Panc1 (cell line): ENCODE measurements at regions not wholly inside any gene's neighbourhood (a gene's known extent, or its start where the extent isn't known, plus 50 kb on each side); places are given as distances from the start of the nearest gene placed in this dataset.

Experiments used
- ATAC-seq: fragments of 200-7000 bp; cut with Tn5 transposase; 2 replicates; pipeline ENCODE4 v1.9.1; 2020; ENCODE audit warnings: mild to moderate bottlenecking, moderate library complexity
- BruUV-seq: library from RNA; stranded (reverse); fragments of 400-500 nt; replicated peaks from 2 replicates; lab custom pipeline; 2021; lab: Mats Ljungman, UMichigan
- CTCF ChIA-PET: fragments of 300-600 bp; sonication (Branson Sonifier 250); formaldehyde crosslinking; loops from one replicate; lab custom pipeline; 2022; ENCODE audit warnings: antibody characterized with exemption; lab: Charles Lee
- POLR2A ChIA-PET: fragments of 300-600 bp; sonication (Branson Sonifier 250); formaldehyde crosslinking; loops from one replicate; lab custom pipeline; 2022; ENCODE audit warnings: antibody characterized with exemption; lab: Charles Lee
- DNase-seq: peaks from one replicate; pipeline ENCODE4 v3.0.0-alpha.2; 2010; ENCODE audit warnings: low read depth, low spot score
- H3K27ac ChIP-seq: 2 replicates; pipeline ENCODE4 v1.5.1; 2011; ENCODE audit warnings: mild to moderate bottlenecking, low read length, inconsistent platforms
- H3K27me3 ChIP-seq: fragments of 200-500 bp; sonication (Bioruptor generic); 2 replicates; pipeline ENCODE4 v1.6.0; 2014; ENCODE audit warnings: low read length, inconsistent platforms; ENCODE audit not compliant: control insufficient read depth, insufficient read depth
- H3K36me3 ChIP-seq: fragments of 200-500 bp; sonication (Bioruptor generic); 2 replicates; pipeline ENCODE4 v1.5.1; 2014; ENCODE audit warnings: inconsistent platforms, mild to moderate bottlenecking, low read length, moderate library complexity; ENCODE audit not compliant: control insufficient read depth, insufficient read depth
- H3K4me1 ChIP-seq: 2 replicates; pipeline ENCODE4 v1.5.1; 2011; ENCODE audit warnings: inconsistent platforms, mild to moderate bottlenecking, low read length, moderate library complexity; ENCODE audit not compliant: control insufficient read depth, insufficient read depth
- H3K4me3 ChIP-seq, 2 experiments: 2 replicates each; pipeline ENCODE4 v1.5.1; 2011 to 2012; ENCODE audit warnings: low read depth in 2 of 2, low read length in 2 of 2, mild to moderate bottlenecking in 2 of 2, inconsistent platforms in 1 of 2, moderate library complexity in 1 of 2
- H3K9me3 ChIP-seq: fragments of 200-500 bp; sonication (Bioruptor generic); 2 replicates; pipeline ENCODE4 v1.5.1; 2014; ENCODE audit warnings: low read depth, mild to moderate bottlenecking, inconsistent platforms, low read length, moderate library complexity; ENCODE audit not compliant: control insufficient read depth, insufficient read depth
- CTCF ChIP-seq: fragments of 450-650 bp; IDR thresholded peaks from 2 replicates; pipeline ENCODE4 v1.5.1; 2017; ENCODE audit warnings: mild to moderate bottlenecking
- POLR2AphosphoS5 ChIP-seq: IDR thresholded peaks from 2 replicates; pipeline ENCODE4 v1.6.1; 2012; ENCODE audit warnings: mild to moderate bottlenecking, low read depth, low read length, moderate library complexity
- REST ChIP-seq, 2 experiments: IDR thresholded peaks; 2 replicates each; pipeline ENCODE4 v1.6.1; 2011 to 2012; ENCODE audit warnings: low read depth in 2 of 2, control low read depth in 1 of 2, low read length in 1 of 2, mild to moderate bottlenecking in 1 of 2, moderate library complexity in 1 of 2; ENCODE audit not compliant: insufficient read depth in 1 of 2
- SIN3A ChIP-seq: IDR thresholded peaks from 2 replicates; pipeline ENCODE4 v1.6.1; 2012; ENCODE audit warnings: low read depth, mild to moderate bottlenecking, low read length, moderate library complexity, borderline replicate concordance; ENCODE audit not compliant: insufficient read depth
- TCF7L2 ChIP-seq: IDR thresholded peaks from 2 replicates; pipeline ENCODE4 v1.6.1; 2011; ENCODE audit warnings: mild to moderate bottlenecking, low read depth, low read length, inconsistent platforms
- in situ Hi-C: cut with HindIII; loops from 2 replicates; pipeline ENCODE4 v1.10.0; 2016; ENCODE audit warnings: low sequenced_read_pairs, low pct_unique_long_range_greater_than_20kb
- intact Hi-C: fragments of 100-400 bp; cut with micrococcal nuclease; formaldehyde crosslinking; loops from one replicate; pipeline ENCODE4 v1.10.0; 2022; ENCODE audit not compliant: unreplicated experiment

- intact Hi-C loops, result no loop called here
Measured at GRCh38 chrX:23263892-23264291, 70.8 kb upstream of the PTCHD1 start.

GRCh38 chrX:23269923-23270322, 64.7 kb upstream of the PTCHD1 start:
- Histone ChIP-seq H3K9me3 (no peaks in the 10 kb centered on the region), H3K36me3 (no peaks in the 10 kb centered on the region), H3K4me1 (no peaks in the 10 kb centered on the region), H3K27me3 (no peaks in the 10 kb centered on the region), H3K4me3 (no peak overlapping the region), H3K27ac (no peak overlapping the region)
- no peak for TF ChIP-seq SIN3A
- no peak for TF ChIP-seq TCF7L2
- TF ChIP-seq REST (IDR thresholded peaks at IDR 0.05; ENCODE audit: insufficient read depth in 1 of 2, low read depth in 2 of 2, low read length in 1 of 2), result no peak
- no peak for TF ChIP-seq CTCF
- no peak for TF ChIP-seq POLR2AphosphoS5
- ChIA-PET CTCF (no interaction called here), POLR2A (no interaction called here)
- DNase-seq, result no peak
- no peak for ATAC-seq
- intact Hi-C loops, result no loop called here
- in situ Hi-C loops, result no loop called here
- BruUV-seq, result no TSS peak

More at GRCh38 chrX:23263892-23264291, 70.8 kb upstream of the PTCHD1 start:
- in situ Hi-C loops, result no loop called here
- BruUV-seq, result no TSS peak
- Histone ChIP-seq H3K27me3 (no peaks in the 10 kb centered on the region), H3K9me3 (no peaks in the 10 kb centered on the region), H3K27ac (no peak overlapping the region), H3K4me3 (no peak overlapping the region), H3K4me1 (no peaks in the 10 kb centered on the region), H3K36me3 (no peaks in the 10 kb centered on the region)
- ATAC-seq (no peak), DNase-seq (no peak)
- ChIA-PET POLR2A (no interaction called here), CTCF (interaction anchor here (0.6 kb wide), 1 partner anchor 1523 kb away, joined by 3 read pairs; no protein-coding TSS in a partner anchor)
- no peak for TF ChIP-seq POLR2AphosphoS5
- no peak for TF ChIP-seq SIN3A
- TF ChIP-seq TCF7L2, result no peak
- no peak for TF ChIP-seq REST (IDR thresholded peaks at IDR 0.05; ENCODE audit: insufficient read depth in 1 of 2, low read depth in 2 of 2, low read length in 1 of 2)
- TF ChIP-seq CTCF, result no peak
